Activated B cell treated with CpG ODN at 0.5 μM for 24 hours (primary cell): ENCODE measurements at regions not wholly inside any gene's neighbourhood (a gene's known extent, or its start where the extent isn't known, plus 50 kb on each side); places are given as distances from the start of the nearest gene placed in this dataset.

Experiments
- ATAC-seq: fragments of 200-7000 bp; cut with Tn5 transposase; one replicate; pipeline ENCODE4 v1.10.0; 2021; ENCODE audit warnings: low read depth, mild to moderate bottlenecking, moderate library complexity
- CTCF ChIA-PET: fragments of 350-600 bp; sonication (Branson Sonifier 250); formaldehyde crosslinking; loops from one replicate; lab custom pipeline; 2021; ENCODE audit warnings: antibody characterized with exemption; lab: Charles Lee
- POLR2A ChIA-PET: fragments of 350-600 bp; sonication (Branson Sonifier 250); formaldehyde crosslinking; loops from one replicate; lab custom pipeline; 2021; ENCODE audit warnings: antibody characterized with exemption; lab: Charles Lee
- DNase-seq: peaks from one replicate; pipeline ENCODE4 v3.0.0; 2022
- H3K27ac Mint-ChIP-seq: one replicate; pipeline ENCODE4 v1.8.0; 2020; ENCODE audit warnings: mixed read lengths
- H3K27me3 Mint-ChIP-seq: one replicate; pipeline ENCODE4 v1.8.0; 2021; ENCODE audit warnings: mixed read lengths
- H3K36me3 Mint-ChIP-seq: one replicate; pipeline ENCODE4 v1.8.0; 2021; ENCODE audit warnings: low read depth, mixed read lengths
- H3K4me1 Mint-ChIP-seq: one replicate; pipeline ENCODE4 v1.8.0; 2021; ENCODE audit warnings: mixed read lengths
- H3K4me3 Mint-ChIP-seq: one replicate; pipeline ENCODE4 v1.8.0; 2020; ENCODE audit warnings: mild to moderate bottlenecking, mixed read lengths
- H3K9me3 Mint-ChIP-seq: one replicate; pipeline ENCODE4 v1.8.0; 2020; ENCODE audit warnings: mixed read lengths
- CTCF ChIP-seq: fragments of 200-600 bp; IDR thresholded peaks from one replicate; pipeline ENCODE4 v1.8.0; 2022; ENCODE audit warnings: antibody characterized with exemption, mild to moderate bottlenecking
- intact Hi-C: fragments of 100-400 bp; cut with micrococcal nuclease; formaldehyde crosslinking; loops from one replicate; pipeline ENCODE4 v1.15.1; 2024

GRCh38 chr4:180942367-180942916, 1300.8 kb upstream of the TENM3 start:
- no peak overlapping the region for H3K4me3 Mint-ChIP-seq
- intact Hi-C loops, result no loop called here
- H3K4me1 Mint-ChIP-seq, result no peaks in the 10 kb centered on the region
- no peak for TF ChIP-seq CTCF
- ATAC-seq (no peak), DNase-seq (no peak)
- POLR2A ChIA-PET, result no interaction called here
- peaks cover 2% of the 10 kb centered on the region for H3K9me3 Mint-ChIP-seq
- no peak overlapping the region for H3K27ac Mint-ChIP-seq
- H3K27me3 Mint-ChIP-seq, result no peaks in the 10 kb centered on the region
- H3K36me3 Mint-ChIP-seq, result no peaks in the 10 kb centered on the region
- CTCF ChIA-PET, result no interaction called here

GRCh38 chr4:180946188-180946587, 1297.0 kb upstream of the TENM3 start:
- ATAC-seq (no peak), DNase-seq (no peak)
- Mint-ChIP-seq H3K36me3 (no peaks in the 10 kb centered on the region), H3K27ac (no peak overlapping the region), H3K4me1 (no peaks in the 10 kb centered on the region), H3K4me3 (no peak overlapping the region), H3K27me3 (no peaks in the 10 kb centered on the region), H3K9me3 (no peaks in the 10 kb centered on the region)
- ChIA-PET POLR2A (no interaction called here), CTCF (no interaction called here)
- intact Hi-C loops, result no loop called here
- no peak for TF ChIP-seq CTCF

GRCh38 chr4:180947425-180947824, 1295.8 kb upstream of the TENM3 start:
- intact Hi-C loops, result no loop called here
- ATAC-seq, result no peak
- H3K4me3 Mint-ChIP-seq, result no peak overlapping the region

GRCh38 chr4:180949424-180950213, 1293.6 kb upstream of the TENM3 start:
- intact Hi-C loops, result no loop called here
- no peak for ATAC-seq
- POLR2A ChIA-PET, result no interaction called here
- Mint-ChIP-seq H3K4me1 (no peaks in the 10 kb centered on the region), H3K27me3 (no peaks in the 10 kb centered on the region), H3K36me3 (no peaks in the 10 kb centered on the region), H3K9me3 (peaks cover 3% of the 10 kb centered on the region), H3K4me3 (no peak overlapping the region), H3K27ac (no peak overlapping the region)
- no peak for DNase-seq
- CTCF ChIA-PET, result no interaction called here
- no peak for TF ChIP-seq CTCF

More at GRCh38 chr4:180947425-180947824, 1295.8 kb upstream of the TENM3 start:
- POLR2A ChIA-PET, result no interaction called here
- no peaks in the 10 kb centered on the region for H3K9me3 Mint-ChIP-seq
- H3K27ac Mint-ChIP-seq, result no peak overlapping the region
- DNase-seq, result no peak
- no peaks in the 10 kb centered on the region for H3K27me3 Mint-ChIP-seq
- no peaks in the 10 kb centered on the region for H3K36me3 Mint-ChIP-seq
- CTCF ChIA-PET, result no interaction called here
- no peaks in the 10 kb centered on the region for H3K4me1 Mint-ChIP-seq
- no peak for TF ChIP-seq CTCF

- intact Hi-C loops, result no loop called here
- DNase-seq (no peak), ATAC-seq (no peak)
- no peak for TF ChIP-seq CTCF
- Mint-ChIP-seq H3K36me3 (no peaks in the 10 kb centered on the region), H3K4me3 (no peak overlapping the region), H3K27ac (no peak overlapping the region), H3K4me1 (no peaks in the 10 kb centered on the region), H3K9me3 (peaks cover 3% of the 10 kb centered on the region), H3K27me3 (no peaks in the 10 kb centered on the region)
- CTCF ChIA-PET, result no interaction called here
- POLR2A ChIA-PET, result no interaction called here
Measured at GRCh38 chr4:180950377-180950776, 1292.8 kb upstream of the TENM3 start.
